HG03097 (cell line): ENCODE measurements at regions not wholly inside any gene's neighbourhood (a gene's known extent, or its start where the extent isn't known, plus 50 kb on each side); places are given as distances from the start of the nearest gene placed in this dataset.
"Not testable (repeated sequence)": the region's sequence is repeated elsewhere in the genome, so short reads cannot be mapped to it uniquely, and the experiment has no call there.

Experiments
- ATAC-seq: cut with Tn5 transposase; IDR thresholded peaks from one replicate; pipeline ENCODE4 v1.9.1; 2021; ENCODE audit not compliant: unreplicated experiment, low FRiP score

DNA sequence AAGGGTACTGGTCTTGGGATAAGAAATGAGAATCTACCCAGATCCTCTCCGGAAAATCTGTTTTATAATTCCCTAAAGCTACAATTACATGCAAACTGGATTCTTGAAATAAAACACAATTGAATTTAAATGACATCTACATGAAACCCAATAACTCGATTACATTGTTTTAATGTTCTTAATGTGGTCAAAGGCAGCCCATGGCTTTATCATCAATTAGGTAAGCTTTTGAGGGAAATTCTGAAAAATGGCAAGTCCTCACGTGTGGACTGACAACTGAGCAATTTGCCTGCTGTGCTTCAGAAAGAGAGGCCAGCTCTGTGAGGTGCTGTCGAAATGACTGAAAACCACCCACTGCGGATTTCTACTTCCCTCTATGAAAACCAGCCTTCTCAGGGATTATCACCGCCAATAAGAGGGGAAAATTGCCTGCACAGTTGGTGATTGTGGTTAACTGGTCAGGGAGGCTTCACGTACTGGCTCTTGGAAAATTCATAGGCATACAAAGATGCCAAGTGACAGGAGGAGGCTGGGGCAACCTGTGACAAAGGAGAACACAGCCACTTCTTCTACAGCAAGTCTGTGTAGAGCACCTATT is 200.8 kb upstream of the SLCO3A1 start:
- ATAC-seq: no peak

- ATAC-seq: not testable (repeated sequence)
Measured at GRCh38 chr15:91655563-91656290, 197.8 kb upstream of the SLCO3A1 start.

- ATAC-seq: no peak
Measured at GRCh38 chr15:91660174-91660649, 193.3 kb upstream of the SLCO3A1 start.

GRCh38 chr15:91664224-91664836 is 189.2 kb upstream of the SLCO3A1 start:
- ATAC-seq: no peak

GRCh38 chr15:91665212-91665611 is 188.3 kb upstream of the SLCO3A1 start:
- no peak for ATAC-seq

GRCh38 chr15:91668370-91668769 is 185.1 kb upstream of the SLCO3A1 start:
- ATAC-seq: no peak

DNA sequence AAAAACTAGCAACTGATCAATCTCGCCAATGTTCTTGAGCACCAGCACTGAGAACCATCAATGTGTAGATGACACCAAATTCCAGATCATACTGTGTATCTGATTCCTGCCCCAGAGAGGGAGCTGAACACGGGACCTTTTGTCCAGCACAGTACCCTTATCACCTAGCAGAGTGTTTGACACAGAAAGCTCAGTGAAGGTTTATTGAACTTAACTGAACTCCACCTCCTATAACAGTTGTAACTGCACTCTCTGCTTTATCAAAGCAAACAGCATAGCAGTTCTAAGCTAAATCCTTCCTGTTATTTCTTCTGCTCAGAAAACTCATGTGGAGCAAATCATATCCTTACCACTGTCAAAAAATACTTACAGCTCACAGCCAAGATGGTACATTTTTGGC is 183.4 kb upstream of the SLCO3A1 start:
- no peak for ATAC-seq

GRCh38 chr15:91678003-91678402 is 175.5 kb upstream of the SLCO3A1 start:
- no peak for ATAC-seq

DNA sequence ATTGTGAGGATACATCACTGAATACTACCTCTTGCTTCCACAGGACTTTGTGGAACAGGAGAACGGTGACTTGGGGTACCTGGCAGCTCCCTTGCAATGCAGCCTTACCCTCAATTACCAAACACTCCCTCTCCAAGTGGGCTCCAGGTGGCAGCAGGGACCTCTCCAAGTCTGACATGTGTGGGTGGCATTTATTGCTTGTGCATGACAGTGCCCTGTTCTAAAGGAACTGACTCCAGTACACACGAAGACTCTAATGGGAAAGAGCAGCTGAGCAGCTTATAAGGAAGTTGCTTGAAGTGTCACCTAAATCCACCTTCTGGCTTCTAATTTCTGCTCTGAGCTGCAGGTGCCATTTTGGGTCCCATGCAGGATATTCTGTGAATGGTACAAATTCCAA is 174.1 kb upstream of the SLCO3A1 start:
- no peak for ATAC-seq

GRCh38 chr15:91685436-91685835 is 168.1 kb upstream of the SLCO3A1 start:
- no peak for ATAC-seq

- no peak for ATAC-seq
Measured at GRCh38 chr15:91688811-91689210, 164.7 kb upstream of the SLCO3A1 start.

DNA sequence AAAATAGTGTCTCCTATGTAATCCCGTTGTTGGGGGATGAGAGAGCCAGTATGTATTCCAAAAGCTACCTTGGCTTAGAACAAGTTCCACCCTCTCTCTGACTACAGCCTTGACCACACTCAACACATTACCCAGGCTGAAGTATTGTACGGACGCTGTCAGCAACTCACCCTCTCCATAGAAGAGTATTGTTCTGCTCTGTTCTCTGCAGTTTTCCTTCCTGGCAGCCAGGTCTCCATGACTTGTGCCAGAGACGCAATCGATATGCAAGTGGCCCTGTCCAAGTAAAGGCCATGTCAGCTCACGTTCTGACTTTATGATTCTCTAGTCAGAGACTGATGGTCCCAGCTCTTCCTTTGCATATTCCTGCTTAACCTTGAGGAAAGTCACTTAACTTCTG is 164.1 kb upstream of the SLCO3A1 start:
- ATAC-seq: no peak

- ATAC-seq: no peak
Measured at GRCh38 chr15:91692596-91692995, 160.9 kb upstream of the SLCO3A1 start.

- ATAC-seq: no peak
Measured at GRCh38 chr15:91694131-91694830, 159.2 kb upstream of the SLCO3A1 start.

- no peak for ATAC-seq
Measured at GRCh38 chr15:91694831-91695210, 158.7 kb upstream of the SLCO3A1 start.

- ATAC-seq: no peak
Measured at GRCh38 chr15:91695799-91696198, 157.7 kb upstream of the SLCO3A1 start.

DNA sequence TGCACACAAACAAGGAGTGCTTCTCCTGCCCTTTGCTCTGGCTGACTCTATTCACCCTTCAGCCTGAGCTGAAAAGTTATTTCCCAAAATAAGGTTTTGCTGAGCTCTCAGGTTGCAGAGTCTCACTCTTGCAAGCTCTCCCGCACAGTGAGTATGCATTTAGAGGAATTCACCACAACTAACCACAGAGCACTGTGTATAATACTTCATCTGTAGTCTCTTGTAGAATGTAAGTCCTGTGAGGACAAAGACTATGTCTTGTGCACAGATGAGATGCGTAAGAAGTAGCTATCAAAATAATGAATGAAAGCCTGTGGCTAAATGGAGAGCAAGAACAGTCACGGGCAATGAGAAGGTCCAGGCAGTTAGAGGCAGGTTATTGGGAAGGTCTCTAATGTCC is 156.5 kb upstream of the SLCO3A1 start:
- no peak for ATAC-seq

DNA sequence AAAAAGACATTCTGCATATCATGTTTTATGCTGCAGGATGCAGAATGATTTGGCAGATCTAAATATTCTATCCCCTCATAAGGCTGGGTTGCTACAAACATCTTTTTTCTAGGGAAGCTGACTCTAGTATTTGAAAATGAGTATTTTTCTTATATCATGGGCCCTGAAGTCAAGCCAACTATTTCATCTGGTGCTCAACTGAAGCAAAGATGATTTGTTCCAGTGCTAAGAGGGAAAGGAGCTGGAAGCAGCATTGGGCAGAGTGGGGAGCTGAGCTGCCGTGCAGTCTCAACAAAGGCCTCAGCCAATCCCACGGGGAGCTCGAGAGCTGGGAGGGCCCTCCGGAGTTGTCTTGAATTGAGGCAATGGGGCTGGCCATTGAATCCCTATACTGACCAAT is 155.3 kb upstream of the SLCO3A1 start:
- no peak for ATAC-seq

DNA sequence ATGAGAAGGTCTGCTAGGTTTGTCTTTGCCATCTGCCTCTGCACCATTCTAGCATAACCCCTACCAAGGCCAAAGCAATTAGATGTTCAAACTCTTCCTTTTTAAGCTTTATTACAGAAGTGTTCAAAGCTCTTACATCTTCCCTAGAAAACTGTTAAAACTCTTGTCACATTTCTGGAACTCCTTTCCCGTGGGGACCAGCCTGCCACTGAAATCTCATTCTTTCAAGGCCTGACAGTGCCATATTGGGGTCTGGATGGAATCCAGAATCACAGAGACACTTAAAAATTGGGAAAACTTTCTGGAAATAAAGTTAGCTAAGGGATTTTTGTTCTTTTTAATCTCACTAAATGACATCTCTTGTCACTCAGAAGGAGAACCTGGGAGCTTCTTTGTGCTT is 153.8 kb upstream of the SLCO3A1 start:
- ATAC-seq: no peak

DNA sequence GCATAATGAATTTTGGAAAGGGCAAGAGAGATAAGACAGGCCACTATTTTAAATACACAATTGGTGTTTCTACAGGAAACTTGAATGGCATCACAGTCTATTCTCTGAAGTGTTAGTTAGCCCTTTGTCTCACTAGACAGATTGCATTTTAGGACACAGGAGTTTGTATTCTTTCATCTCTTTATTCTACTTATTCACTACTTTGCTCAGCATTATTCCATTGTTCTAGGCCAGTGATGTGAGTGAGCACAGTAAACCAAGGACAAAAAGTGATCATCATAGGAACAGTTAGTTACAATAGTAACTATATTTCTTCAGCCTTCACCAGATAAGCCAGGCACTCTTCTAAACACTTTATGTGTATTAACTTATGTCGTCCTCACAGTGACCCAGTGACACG is 150.2 kb upstream of the SLCO3A1 start:
- ATAC-seq: no peak

DNA sequence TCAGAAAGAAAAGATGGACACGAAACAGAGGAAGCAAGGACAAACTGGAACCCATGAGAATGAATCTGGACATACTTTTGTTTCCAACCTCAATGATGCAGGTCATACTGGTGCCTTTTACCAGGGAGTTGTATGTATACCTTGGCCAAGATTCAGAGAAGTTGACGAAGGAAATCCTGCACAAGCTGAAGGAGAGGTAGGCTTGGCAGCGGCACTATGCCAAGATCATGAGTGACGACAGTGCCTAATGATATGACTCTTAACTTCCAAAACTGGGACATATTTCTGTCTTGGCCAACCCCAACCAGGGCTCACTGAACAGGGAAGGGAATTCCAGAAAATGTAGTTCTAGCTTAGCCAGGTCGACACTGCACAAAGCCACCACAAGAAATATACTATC is 149.2 kb upstream of the SLCO3A1 start:
- no peak for ATAC-seq
